A673 (cell line): ENCODE measurements at regions not wholly inside any gene's neighbourhood (a gene's known extent, or its start where the extent isn't known, plus 50 kb on each side); places are given as distances from the start of the nearest gene placed in this dataset.

Experiments used
- BruUV-seq: library from RNA; stranded (reverse); fragments of 400-500 nt; replicated peaks from 2 replicates; lab custom pipeline; 2021; lab: Mats Ljungman, UMichigan
- CTCF ChIA-PET: fragments of 300-600 bp; sonication (Branson Sonifier 250); formaldehyde crosslinking; loops from one replicate; lab custom pipeline; 2022; ENCODE audit warnings: antibody characterized with exemption; lab: Charles Lee
- POLR2A ChIA-PET: fragments of 300-600 bp; sonication (Branson Sonifier 250); formaldehyde crosslinking; loops from one replicate; lab custom pipeline; 2022; ENCODE audit warnings: antibody characterized with exemption; ENCODE audit not compliant: low non-redundant PET; lab: Charles Lee
- DNase-seq: peaks from one replicate; pipeline ENCODE4 v3.0.0-alpha.2; 2015; ENCODE audit warnings: low spot score
- H3K27ac ChIP-seq: fragments of 200-600 bp; sonication (generic); 2 replicates; pipeline ENCODE4 v1.5.1; 2016; ENCODE audit warnings: mixed run types, low read depth, mild to moderate bottlenecking, mixed read lengths, antibody characterized with exemption, low read length; ENCODE audit not compliant: poor library complexity, severe bottlenecking
- H3K27me3 ChIP-seq: fragments of 200-600 bp; sonication (generic); replicated peaks from 2 replicates; pipeline ENCODE4 v1.6.1; 2017; ENCODE audit warnings: mixed run types, low read depth, mild to moderate bottlenecking, mixed read lengths, antibody characterized with exemption, low read length; ENCODE audit not compliant: insufficient read depth, poor library complexity
- H3K36me3 ChIP-seq: fragments of 200-600 bp; sonication (generic); 2 replicates; pipeline ENCODE4 v1.6.1; 2016; ENCODE audit warnings: mixed run types, mild to moderate bottlenecking, mixed read lengths, antibody characterized with exemption, low read length; ENCODE audit not compliant: insufficient read depth, poor library complexity, severe bottlenecking
- H3K4me1 ChIP-seq: fragments of 200-600 bp; sonication (generic); 2 replicates; pipeline ENCODE4 v1.6.1; 2017; ENCODE audit warnings: mixed run types, mild to moderate bottlenecking, mixed read lengths, antibody characterized with exemption, low read length; ENCODE audit not compliant: insufficient read depth, poor library complexity, severe bottlenecking
- H3K4me3 ChIP-seq: fragments of 200-600 bp; sonication (generic); 2 replicates; pipeline ENCODE4 v1.5.1; 2016; ENCODE audit warnings: low read depth, mixed run types, mild to moderate bottlenecking, mixed read lengths, low read length; ENCODE audit not compliant: poor library complexity, severe bottlenecking
- H3K9me3 ChIP-seq: fragments of 200-600 bp; sonication (generic); 2 replicates; pipeline ENCODE4 v1.6.1; 2016; ENCODE audit warnings: mixed run types, low read depth, mild to moderate bottlenecking, mixed read lengths, antibody characterized with exemption, low read length; ENCODE audit not compliant: poor library complexity, severe bottlenecking
- EZH2 ChIP-seq: fragments of 200-600 bp; sonication (generic); IDR thresholded peaks from 2 replicates; pipeline ENCODE4 v1.6.1; 2017; ENCODE audit warnings: borderline replicate concordance, low read depth, mild to moderate bottlenecking, mixed read lengths, antibody characterized with exemption, low read length; ENCODE audit not compliant: poor library complexity, severe bottlenecking
- intact Hi-C: fragments of 100-400 bp; cut with micrococcal nuclease; formaldehyde crosslinking; loops from one replicate; pipeline ENCODE4 v1.10.0; 2022; ENCODE audit not compliant: unreplicated experiment
- TF ChIP-seq, protein P1 (sequence below): fragments of 300-800, 200-600 bp; sonication (generic); conservative IDR thresholded peaks from 2 replicates; pipeline ENCODE4 v1.5.1; 2017; ENCODE audit warnings: low read depth, mild to moderate bottlenecking, antibody characterized with exemption, low read length, moderate library complexity, mixed read lengths

DNA sequence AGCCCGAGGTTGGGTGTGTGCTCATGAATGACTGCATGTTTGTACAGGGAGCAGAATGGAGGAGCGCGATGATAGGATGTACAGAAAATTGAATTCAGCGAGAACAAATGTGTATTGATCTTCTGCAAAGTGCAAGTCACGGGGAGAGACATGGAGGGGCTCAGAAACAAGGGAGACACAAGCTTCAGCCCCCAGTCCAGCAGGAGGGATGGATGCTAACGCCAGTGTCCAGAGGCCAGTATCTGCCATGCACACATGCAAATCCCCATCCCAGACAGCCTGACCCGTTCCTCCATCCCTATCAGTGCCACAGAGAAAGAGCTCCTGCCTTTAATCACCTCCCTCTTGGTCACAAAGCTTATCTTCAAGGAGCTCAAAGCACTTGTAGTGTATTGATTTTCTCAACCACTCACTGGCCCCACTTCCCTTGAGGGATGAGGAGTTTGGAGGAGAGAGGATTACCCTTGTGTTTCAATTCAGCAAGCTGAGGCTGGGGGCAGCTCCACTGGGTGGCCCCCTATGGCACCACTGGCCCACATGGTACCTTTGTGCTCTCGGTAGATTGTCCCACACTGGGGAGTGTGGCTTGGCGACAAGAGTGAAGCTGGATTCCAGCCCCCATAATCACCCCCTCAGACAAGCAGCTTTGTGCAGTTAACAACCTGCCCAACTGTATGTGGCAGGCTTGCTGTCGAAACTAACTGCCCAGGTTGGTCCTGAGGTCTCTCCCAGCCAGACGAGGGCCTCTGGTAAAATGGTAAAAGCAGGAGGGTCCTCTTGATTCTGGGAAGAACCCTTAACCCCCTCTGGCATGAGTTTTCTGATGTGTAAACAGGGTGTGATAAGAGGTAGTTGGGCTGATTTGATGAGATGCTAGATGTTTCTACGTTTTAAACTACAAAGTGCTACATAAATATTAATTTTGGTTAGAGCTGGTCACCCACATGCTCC is 151.6 kb upstream of the UNC5B start:
- H3K36me3 ChIP-seq: no peaks in the 10 kb centered on the region
- intact Hi-C loops: no loop called here
- no peaks in the 10 kb centered on the region for H3K4me1 ChIP-seq
- no TSS peak for BruUV-seq
- no peak overlapping the region for H3K4me3 ChIP-seq
- ChIA-PET POLR2A (no interaction called here), CTCF (no interaction called here)
- TF ChIP-seq, protein P1, sequence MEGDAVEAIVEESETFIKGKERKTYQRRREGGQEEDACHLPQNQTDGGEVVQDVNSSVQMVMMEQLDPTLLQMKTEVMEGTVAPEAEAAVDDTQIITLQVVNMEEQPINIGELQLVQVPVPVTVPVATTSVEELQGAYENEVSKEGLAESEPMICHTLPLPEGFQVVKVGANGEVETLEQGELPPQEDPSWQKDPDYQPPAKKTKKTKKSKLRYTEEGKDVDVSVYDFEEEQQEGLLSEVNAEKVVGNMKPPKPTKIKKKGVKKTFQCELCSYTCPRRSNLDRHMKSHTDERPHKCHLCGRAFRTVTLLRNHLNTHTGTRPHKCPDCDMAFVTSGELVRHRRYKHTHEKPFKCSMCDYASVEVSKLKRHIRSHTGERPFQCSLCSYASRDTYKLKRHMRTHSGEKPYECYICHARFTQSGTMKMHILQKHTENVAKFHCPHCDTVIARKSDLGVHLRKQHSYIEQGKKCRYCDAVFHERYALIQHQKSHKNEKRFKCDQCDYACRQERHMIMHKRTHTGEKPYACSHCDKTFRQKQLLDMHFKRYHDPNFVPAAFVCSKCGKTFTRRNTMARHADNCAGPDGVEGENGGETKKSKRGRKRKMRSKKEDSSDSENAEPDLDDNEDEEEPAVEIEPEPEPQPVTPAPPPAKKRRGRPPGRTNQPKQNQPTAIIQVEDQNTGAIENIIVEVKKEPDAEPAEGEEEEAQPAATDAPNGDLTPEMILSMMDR: no peak
- TF ChIP-seq EZH2: no peak
- no peaks in the 10 kb centered on the region for H3K9me3 ChIP-seq
- H3K27ac ChIP-seq: no peak overlapping the region
- no peaks in the 10 kb centered on the region for H3K27me3 ChIP-seq
- DNase-seq: no peak

DNA sequence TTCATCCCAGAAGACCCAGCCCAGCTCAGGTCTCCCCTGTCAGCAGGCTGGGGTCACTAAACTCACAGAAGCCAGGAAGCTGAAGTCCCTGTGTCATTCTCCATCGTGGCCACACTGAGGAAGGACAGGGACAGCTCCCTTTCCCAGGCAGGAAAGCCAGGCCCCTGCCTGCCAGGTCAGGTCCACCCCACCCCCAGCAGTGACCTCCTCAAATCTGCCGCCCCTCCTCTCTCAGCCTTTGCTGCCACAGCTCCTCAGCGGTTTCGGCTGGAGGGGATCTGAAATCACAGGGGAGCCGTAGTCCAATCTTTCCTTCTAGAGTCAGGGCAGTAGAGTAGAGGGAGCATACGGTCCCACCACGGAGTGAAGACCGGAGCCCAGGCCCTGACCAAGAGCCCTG is 150.9 kb upstream of the UNC5B start:
- no peak overlapping the region for H3K27ac ChIP-seq
- no peaks in the 10 kb centered on the region for H3K4me1 ChIP-seq
- H3K27me3 ChIP-seq: no peaks in the 10 kb centered on the region
- ChIA-PET POLR2A (no interaction called here), CTCF (no interaction called here)
- H3K9me3 ChIP-seq: no peaks in the 10 kb centered on the region
- intact Hi-C loops: no loop called here
- no TSS peak for BruUV-seq
- no peak for DNase-seq
- no peak overlapping the region for H3K4me3 ChIP-seq
- H3K36me3 ChIP-seq: no peaks in the 10 kb centered on the region
- TF ChIP-seq EZH2: no peak
- TF ChIP-seq, protein P1: no peak

DNA sequence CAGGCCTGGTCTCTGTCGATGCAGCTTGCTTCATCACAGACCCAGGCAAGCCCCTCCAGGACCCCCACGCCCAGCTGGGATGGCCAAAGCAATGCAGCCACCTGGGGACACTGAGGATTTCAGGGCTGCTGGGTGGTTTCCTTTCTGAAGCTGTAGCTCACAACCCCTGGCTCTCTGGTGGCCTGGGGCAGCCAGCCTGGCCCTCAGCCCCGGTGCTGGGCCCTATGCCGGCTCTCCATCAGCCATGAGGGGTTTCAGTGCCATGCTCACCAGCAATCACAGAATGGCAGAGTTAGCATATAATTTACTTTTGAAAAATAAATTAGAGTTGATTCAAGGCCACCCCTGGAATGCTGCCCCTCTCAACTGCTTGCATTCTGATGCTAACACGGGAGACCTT is 150.2 kb upstream of the UNC5B start:
- Histone ChIP-seq H3K9me3 (no peaks in the 10 kb centered on the region), H3K36me3 (no peaks in the 10 kb centered on the region), H3K4me1 (no peaks in the 10 kb centered on the region), H3K27me3 (no peaks in the 10 kb centered on the region), H3K27ac (no peak overlapping the region), H3K4me3 (no peak overlapping the region)
- no TSS peak for BruUV-seq
- POLR2A ChIA-PET: no interaction called here
- TF ChIP-seq, protein P1: no peak
- TF ChIP-seq EZH2: no peak
- CTCF ChIA-PET: no interaction called here
- no peak for DNase-seq
- intact Hi-C loops: no loop called here
